ENCODE measurements at regions not wholly inside any gene's neighbourhood (a gene's known extent, or its start where the extent isn't known, plus 50 kb on each side); places are given as distances from the start of the nearest gene placed in this dataset.

DNA sequence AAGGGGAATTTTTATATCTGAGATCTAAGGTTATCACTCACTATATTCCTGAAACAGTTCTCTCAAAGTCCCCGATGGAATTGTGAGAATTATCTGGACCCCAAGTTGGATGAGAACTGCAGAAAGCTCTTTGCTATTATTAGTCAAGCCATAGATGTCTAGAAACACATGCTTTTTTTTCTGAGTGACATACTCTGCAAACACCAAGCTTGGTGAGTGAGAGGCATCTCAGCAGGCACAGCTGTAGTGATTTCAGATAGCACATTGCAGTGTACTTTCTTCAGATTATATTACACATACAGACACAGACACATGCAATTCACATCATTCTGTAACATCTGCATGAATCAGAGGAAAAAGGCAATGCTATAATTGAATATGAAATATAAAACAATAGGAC, 111.1 kb upstream of the UFL1 start:
- Histone ChIP-seq H3K9me3 (ENCODE audit: low read length) (no peaks in the 10 kb centered on the region), H3K36me3 (ENCODE audit: insufficient read depth, low read length) (no peaks in the 10 kb centered on the region), H3K27me3 (ENCODE audit: insufficient read depth, low read length) (no peaks in the 10 kb centered on the region), H3K9ac (ENCODE audit: low read length) (no peak overlapping the region), H3K4me1 (ENCODE audit: insufficient read depth, low read length, severe bottlenecking) (no peaks in the 10 kb centered on the region), H4K20me1 (ENCODE audit: insufficient read depth, low read length) (no peaks in the 10 kb centered on the region), H3K4me2 (ENCODE audit: low read length) (no peak overlapping the region), H3K79me2 (ENCODE audit: insufficient read depth, low read length) (no peaks in the 10 kb centered on the region), H3K4me3 (ENCODE audit: low read depth, low read length, poor library complexity, severe bottlenecking) (no peak overlapping the region), H2AFZ (ENCODE audit: low read length) (no peak overlapping the region), H3K9me2 (ENCODE audit: low read depth, low read length) (no peaks in the 10 kb centered on the region), H3F3A (ENCODE audit: insufficient read depth, low read length) (no peaks in the 10 kb centered on the region), H3K27ac (ENCODE audit: low read depth, low read length, poor library complexity, severe bottlenecking) (no peak overlapping the region)
- no peak for TF ChIP-seq EZH2 (IDR thresholded peaks at IDR 0.05; ENCODE audit: borderline replicate concordance, low read length)
- TF ChIP-seq, protein P1, sequence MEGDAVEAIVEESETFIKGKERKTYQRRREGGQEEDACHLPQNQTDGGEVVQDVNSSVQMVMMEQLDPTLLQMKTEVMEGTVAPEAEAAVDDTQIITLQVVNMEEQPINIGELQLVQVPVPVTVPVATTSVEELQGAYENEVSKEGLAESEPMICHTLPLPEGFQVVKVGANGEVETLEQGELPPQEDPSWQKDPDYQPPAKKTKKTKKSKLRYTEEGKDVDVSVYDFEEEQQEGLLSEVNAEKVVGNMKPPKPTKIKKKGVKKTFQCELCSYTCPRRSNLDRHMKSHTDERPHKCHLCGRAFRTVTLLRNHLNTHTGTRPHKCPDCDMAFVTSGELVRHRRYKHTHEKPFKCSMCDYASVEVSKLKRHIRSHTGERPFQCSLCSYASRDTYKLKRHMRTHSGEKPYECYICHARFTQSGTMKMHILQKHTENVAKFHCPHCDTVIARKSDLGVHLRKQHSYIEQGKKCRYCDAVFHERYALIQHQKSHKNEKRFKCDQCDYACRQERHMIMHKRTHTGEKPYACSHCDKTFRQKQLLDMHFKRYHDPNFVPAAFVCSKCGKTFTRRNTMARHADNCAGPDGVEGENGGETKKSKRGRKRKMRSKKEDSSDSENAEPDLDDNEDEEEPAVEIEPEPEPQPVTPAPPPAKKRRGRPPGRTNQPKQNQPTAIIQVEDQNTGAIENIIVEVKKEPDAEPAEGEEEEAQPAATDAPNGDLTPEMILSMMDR (IDR thresholded peaks at IDR 0.05; ENCODE audit: low read length): no peak

DNA sequence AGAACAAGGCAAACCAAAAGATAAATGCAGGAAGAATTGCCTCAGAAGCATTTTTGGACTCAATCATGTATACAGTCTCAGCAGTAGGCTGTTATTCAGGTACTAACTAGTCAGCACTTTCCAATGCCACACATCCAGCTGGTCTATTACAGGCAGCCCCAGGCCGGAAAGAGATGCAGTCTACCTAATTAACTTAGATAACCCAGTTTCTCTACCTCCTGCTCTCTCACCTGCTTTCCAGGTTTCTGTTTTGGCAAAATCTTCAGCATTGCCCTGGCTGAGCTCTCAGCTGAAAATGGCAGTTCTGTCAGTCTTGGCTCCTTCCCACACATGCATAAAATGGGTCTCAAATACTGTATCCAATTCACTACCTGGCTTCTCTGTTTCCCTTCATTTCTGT, 101.3 kb upstream of the UFL1 start:
- no peaks in the 10 kb centered on the region for H3K9me2 ChIP-seq (ENCODE audit: low read depth, low read length)
- H3K4me3 ChIP-seq (ENCODE audit: low read depth, low read length, poor library complexity, severe bottlenecking): no peak overlapping the region
- H3K9ac ChIP-seq (ENCODE audit: low read length): no peak overlapping the region
- no peaks in the 10 kb centered on the region for H3F3A ChIP-seq (ENCODE audit: insufficient read depth, low read length)
- H3K9me3 ChIP-seq (ENCODE audit: low read length): no peaks in the 10 kb centered on the region
- no peak overlapping the region for H3K4me2 ChIP-seq (ENCODE audit: low read length)
- H3K79me2 ChIP-seq (ENCODE audit: insufficient read depth, low read length): no peaks in the 10 kb centered on the region
- no peak for TF ChIP-seq EZH2 (IDR thresholded peaks at IDR 0.05; ENCODE audit: borderline replicate concordance, low read length)
- TF ChIP-seq, protein P1 (IDR thresholded peaks at IDR 0.05; ENCODE audit: low read length): no peak
- H2AFZ ChIP-seq (ENCODE audit: low read length): no peak overlapping the region
- H3K27me3 ChIP-seq (ENCODE audit: insufficient read depth, low read length): no peaks in the 10 kb centered on the region
- no peaks in the 10 kb centered on the region for H4K20me1 ChIP-seq (ENCODE audit: insufficient read depth, low read length)
- H3K4me1 ChIP-seq (ENCODE audit: insufficient read depth, low read length, severe bottlenecking): no peaks in the 10 kb centered on the region
- H3K27ac ChIP-seq (ENCODE audit: low read depth, low read length, poor library complexity, severe bottlenecking): no peak overlapping the region
- H3K36me3 ChIP-seq (ENCODE audit: insufficient read depth, low read length): no peaks in the 10 kb centered on the region

DNA sequence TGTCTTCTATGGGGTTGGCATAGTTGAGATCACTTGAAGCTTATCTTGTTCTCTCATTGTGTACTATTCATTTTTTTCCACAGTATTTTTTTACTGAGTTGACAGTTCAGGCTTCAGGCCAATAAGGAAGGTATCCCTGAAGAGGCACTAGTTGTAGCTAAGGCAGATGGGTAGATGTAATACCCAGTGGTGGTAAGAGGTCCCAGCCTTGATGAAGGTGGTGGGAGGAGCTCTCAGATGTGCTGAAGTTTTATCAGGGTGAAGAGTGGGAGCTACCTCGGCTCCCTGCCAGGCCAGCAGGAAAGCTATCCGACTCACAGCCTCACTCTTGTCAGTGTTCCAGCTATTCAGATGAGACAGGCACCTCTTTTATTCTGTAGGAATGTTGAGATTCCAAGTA, 87.7 kb upstream of the UFL1 start:
- H4K20me1 ChIP-seq (ENCODE audit: insufficient read depth, low read length): no peaks in the 10 kb centered on the region
- no peak overlapping the region for H3K9ac ChIP-seq (ENCODE audit: low read length)
- no peak overlapping the region for H3K4me2 ChIP-seq (ENCODE audit: low read length)

More for the DNA sequence above, 87.7 kb upstream of the UFL1 start:
- Histone ChIP-seq H3K36me3 (ENCODE audit: insufficient read depth, low read length) (no peaks in the 10 kb centered on the region), H3K4me1 (ENCODE audit: insufficient read depth, low read length, severe bottlenecking) (no peaks in the 10 kb centered on the region), H3K9me2 (ENCODE audit: low read depth, low read length) (no peaks in the 10 kb centered on the region), H3K9me3 (ENCODE audit: low read length) (no peaks in the 10 kb centered on the region), H2AFZ (ENCODE audit: low read length) (no peak overlapping the region), H3K4me3 (ENCODE audit: low read depth, low read length, poor library complexity, severe bottlenecking) (no peak overlapping the region), H3K27ac (ENCODE audit: low read depth, low read length, poor library complexity, severe bottlenecking) (no peak overlapping the region), H3K27me3 (ENCODE audit: insufficient read depth, low read length) (no peaks in the 10 kb centered on the region), H3K79me2 (ENCODE audit: insufficient read depth, low read length) (no peaks in the 10 kb centered on the region), H3F3A (ENCODE audit: insufficient read depth, low read length) (no peaks in the 10 kb centered on the region)
- TF ChIP-seq, protein P1 (IDR thresholded peaks at IDR 0.05; ENCODE audit: low read length): no peak
- TF ChIP-seq EZH2 (IDR thresholded peaks at IDR 0.05; ENCODE audit: borderline replicate concordance, low read length): no peak
